ENCODE measurements at regions not wholly inside any gene's neighbourhood (a gene's known extent, or its start where the extent isn't known, plus 50 kb on each side); places are given as distances from the start of the nearest gene placed in this dataset.

DNA sequence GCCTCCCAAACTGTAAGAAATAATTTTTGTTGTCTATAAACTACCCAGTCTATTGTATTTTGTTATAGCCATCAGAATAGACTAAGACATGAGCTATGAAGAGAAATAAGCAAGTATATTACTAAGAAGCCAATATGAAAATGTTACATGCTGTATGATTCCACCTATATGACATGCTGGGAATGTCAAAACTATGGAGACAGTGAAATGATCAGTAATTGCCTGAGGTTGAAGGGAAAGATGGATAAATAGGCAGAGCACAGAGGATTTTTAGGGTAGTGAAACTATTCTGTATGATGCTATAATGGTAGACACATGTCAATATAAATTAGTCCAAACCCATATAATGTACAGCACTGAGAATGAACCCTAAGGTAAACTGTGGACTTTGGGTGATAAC is 261.3 kb upstream of the PCDH15 start:
- H3K27me3 ChIP-seq (ENCODE audit: insufficient read depth, poor library complexity, severe bottlenecking): no peaks in the 10 kb centered on the region
- TF ChIP-seq, protein P1, sequence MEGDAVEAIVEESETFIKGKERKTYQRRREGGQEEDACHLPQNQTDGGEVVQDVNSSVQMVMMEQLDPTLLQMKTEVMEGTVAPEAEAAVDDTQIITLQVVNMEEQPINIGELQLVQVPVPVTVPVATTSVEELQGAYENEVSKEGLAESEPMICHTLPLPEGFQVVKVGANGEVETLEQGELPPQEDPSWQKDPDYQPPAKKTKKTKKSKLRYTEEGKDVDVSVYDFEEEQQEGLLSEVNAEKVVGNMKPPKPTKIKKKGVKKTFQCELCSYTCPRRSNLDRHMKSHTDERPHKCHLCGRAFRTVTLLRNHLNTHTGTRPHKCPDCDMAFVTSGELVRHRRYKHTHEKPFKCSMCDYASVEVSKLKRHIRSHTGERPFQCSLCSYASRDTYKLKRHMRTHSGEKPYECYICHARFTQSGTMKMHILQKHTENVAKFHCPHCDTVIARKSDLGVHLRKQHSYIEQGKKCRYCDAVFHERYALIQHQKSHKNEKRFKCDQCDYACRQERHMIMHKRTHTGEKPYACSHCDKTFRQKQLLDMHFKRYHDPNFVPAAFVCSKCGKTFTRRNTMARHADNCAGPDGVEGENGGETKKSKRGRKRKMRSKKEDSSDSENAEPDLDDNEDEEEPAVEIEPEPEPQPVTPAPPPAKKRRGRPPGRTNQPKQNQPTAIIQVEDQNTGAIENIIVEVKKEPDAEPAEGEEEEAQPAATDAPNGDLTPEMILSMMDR (IDR thresholded peaks at IDR 0.05; ENCODE audit: insufficient read depth, low read length): no peak
- TF ChIP-seq SPI1 (IDR thresholded peaks at IDR 0.05; ENCODE audit: borderline replicate concordance, low read depth) (no peak), GABPA (IDR thresholded peaks at IDR 0.05; ENCODE audit: low read depth) (no peak), POLR2AphosphoS5 (IDR thresholded peaks at IDR 0.05; ENCODE audit: low read depth) (no peak)
- TF ChIP-seq, protein P2, sequence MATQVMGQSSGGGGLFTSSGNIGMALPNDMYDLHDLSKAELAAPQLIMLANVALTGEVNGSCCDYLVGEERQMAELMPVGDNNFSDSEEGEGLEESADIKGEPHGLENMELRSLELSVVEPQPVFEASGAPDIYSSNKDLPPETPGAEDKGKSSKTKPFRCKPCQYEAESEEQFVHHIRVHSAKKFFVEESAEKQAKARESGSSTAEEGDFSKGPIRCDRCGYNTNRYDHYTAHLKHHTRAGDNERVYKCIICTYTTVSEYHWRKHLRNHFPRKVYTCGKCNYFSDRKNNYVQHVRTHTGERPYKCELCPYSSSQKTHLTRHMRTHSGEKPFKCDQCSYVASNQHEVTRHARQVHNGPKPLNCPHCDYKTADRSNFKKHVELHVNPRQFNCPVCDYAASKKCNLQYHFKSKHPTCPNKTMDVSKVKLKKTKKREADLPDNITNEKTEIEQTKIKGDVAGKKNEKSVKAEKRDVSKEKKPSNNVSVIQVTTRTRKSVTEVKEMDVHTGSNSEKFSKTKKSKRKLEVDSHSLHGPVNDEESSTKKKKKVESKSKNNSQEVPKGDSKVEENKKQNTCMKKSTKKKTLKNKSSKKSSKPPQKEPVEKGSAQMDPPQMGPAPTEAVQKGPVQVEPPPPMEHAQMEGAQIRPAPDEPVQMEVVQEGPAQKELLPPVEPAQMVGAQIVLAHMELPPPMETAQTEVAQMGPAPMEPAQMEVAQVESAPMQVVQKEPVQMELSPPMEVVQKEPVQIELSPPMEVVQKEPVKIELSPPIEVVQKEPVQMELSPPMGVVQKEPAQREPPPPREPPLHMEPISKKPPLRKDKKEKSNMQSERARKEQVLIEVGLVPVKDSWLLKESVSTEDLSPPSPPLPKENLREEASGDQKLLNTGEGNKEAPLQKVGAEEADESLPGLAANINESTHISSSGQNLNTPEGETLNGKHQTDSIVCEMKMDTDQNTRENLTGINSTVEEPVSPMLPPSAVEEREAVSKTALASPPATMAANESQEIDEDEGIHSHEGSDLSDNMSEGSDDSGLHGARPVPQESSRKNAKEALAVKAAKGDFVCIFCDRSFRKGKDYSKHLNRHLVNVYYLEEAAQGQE (IDR thresholded peaks at IDR 0.05; ENCODE audit: insufficient replicate concordance, low read depth): no peak
- no peak overlapping the region for H3K4me3 ChIP-seq (replicated peaks; ENCODE audit: insufficient read depth, low read length)
- no peak for DNase-seq (ENCODE audit: low read depth in 1 of 2, low spot score in 1 of 2)
- no peak overlapping the region for H3K27ac ChIP-seq (replicated peaks)

DNA sequence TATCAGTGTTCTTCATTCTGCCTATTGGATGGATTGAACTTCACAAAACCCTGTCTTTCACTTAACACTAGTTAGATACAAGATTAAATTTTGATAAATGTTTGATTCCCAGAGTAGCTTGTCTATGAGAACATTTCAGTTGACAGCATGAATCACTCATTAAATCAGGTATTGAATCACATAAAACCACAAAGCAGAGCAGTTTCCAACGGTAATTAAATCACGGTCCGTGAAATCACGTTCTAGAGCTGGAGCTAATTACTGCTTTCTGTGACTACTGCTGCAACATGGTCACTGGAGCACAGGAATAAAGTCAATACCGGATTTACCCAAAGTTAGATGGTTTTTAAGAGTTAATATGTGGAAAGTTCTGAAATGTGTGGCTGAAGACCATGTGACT is 257.8 kb upstream of the PCDH15 start:
- no peak for DNase-seq (ENCODE audit: low read depth in 1 of 2, low spot score in 1 of 2)
- Histone ChIP-seq H3K4me3 (replicated peaks; ENCODE audit: insufficient read depth, low read length) (no peak overlapping the region), H3K27me3 (ENCODE audit: insufficient read depth, poor library complexity, severe bottlenecking) (no peaks in the 10 kb centered on the region), H3K27ac (replicated peaks) (no peak overlapping the region)
- no peak for TF ChIP-seq GABPA (IDR thresholded peaks at IDR 0.05; ENCODE audit: low read depth)
- TF ChIP-seq, protein P2 (IDR thresholded peaks at IDR 0.05; ENCODE audit: insufficient replicate concordance, low read depth): no peak

DNA sequence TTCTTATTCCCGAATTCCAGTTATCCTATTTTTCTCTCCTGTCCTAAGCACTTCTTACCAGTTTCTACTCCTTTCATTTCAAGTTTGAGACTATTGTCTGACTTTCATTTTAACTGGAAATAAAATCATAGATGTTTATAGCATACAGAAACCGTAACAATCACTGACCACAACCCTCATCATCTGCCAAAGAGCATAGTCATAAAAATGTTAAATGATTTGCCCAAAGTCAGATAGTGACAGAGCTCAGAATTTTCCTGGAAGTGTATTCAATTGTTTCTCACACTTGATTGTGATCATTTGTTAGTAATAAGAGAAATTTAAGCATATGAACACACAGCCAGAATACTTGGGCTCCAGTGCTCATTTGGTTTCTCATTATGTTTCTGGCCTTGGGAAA is 250.5 kb upstream of the PCDH15 start:
- TF ChIP-seq SPI1 (IDR thresholded peaks at IDR 0.05; ENCODE audit: borderline replicate concordance, low read depth) (no peak), POLR2AphosphoS5 (IDR thresholded peaks at IDR 0.05; ENCODE audit: low read depth) (no peak), GABPA (IDR thresholded peaks at IDR 0.05; ENCODE audit: low read depth) (no peak)
- TF ChIP-seq, protein P2 (IDR thresholded peaks at IDR 0.05; ENCODE audit: insufficient replicate concordance, low read depth): no peak
- TF ChIP-seq, protein P1 (IDR thresholded peaks at IDR 0.05; ENCODE audit: insufficient read depth, low read length): no peak
- DNase-seq (ENCODE audit: low read depth in 1 of 2, low spot score in 1 of 2): no peak
- Histone ChIP-seq H3K27ac (replicated peaks) (no peak overlapping the region), H3K27me3 (ENCODE audit: insufficient read depth, poor library complexity, severe bottlenecking) (no peaks in the 10 kb centered on the region), H3K4me3 (replicated peaks; ENCODE audit: insufficient read depth, low read length) (no peak overlapping the region)

Data from HL-60 (cell line).